ENCODE measurements at regions not wholly inside any gene's neighbourhood (a gene's known extent, or its start where the extent isn't known, plus 50 kb on each side); places are given as distances from the start of the nearest gene placed in this dataset.

DNA sequence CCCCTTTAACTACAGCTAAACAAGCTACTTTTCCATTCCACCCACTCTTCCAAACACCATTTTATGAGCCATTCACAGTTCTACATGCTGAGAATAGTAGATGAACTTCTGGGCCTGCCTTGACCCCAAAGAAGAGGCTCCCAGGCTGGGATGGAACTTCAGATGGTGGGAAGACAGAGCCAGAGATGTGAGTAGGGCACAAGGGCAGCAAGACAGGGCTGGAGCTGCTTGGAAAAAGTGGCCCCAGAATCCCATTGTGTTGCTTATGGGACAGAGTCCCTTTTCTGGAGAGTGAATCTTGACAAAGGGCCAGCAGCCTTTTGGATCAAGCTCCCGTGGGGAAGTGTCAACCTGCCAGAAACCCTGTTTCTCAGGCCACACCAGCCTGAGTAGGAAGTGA, 516.5 kb upstream of the PPP2R3A start:
- intact Hi-C loops (cut with micrococcal nuclease) (no loop called here), in situ Hi-C loops (cut with MboI; ENCODE audit: low sequenced_read_pairs) (no loop called here), dilution Hi-C loops (cut with HindIII; ENCODE audit: low sequenced_read_pairs, unreplicated experiment) (no loop called here)
- Histone ChIP-seq H2AK5ac (ENCODE audit: low read depth, low read length) (no peak overlapping the region), H3K14ac (replicated peaks; ENCODE audit: low read depth, low read length) (no peak overlapping the region), H3K27ac (ENCODE audit: insufficient read depth, low read length) (no peak overlapping the region), H4K20me1 (ENCODE audit: insufficient read depth, low read length) (no peaks in the 10 kb centered on the region), H3K4me1 (ENCODE audit: control insufficient read depth, insufficient read depth, low read length) (no peaks in the 10 kb centered on the region), H2BK120ac (ENCODE audit: low read depth, low read length) (no peak overlapping the region), H2BK15ac (ENCODE audit: low read depth, low read length) (no peak overlapping the region), H4K5ac (ENCODE audit: low read depth, low read length) (no peak overlapping the region), H3K36me3 (ENCODE audit: control insufficient read depth, insufficient read depth, low read length) (no peaks in the 10 kb centered on the region), H2BK20ac (ENCODE audit: low read depth, low read length) (no peak overlapping the region), H4K91ac (ENCODE audit: insufficient read depth, low read depth, low read length) (no peak overlapping the region), H3K27me3 (ENCODE audit: control insufficient read depth, insufficient read depth, low read length) (no peaks in the 10 kb centered on the region), H2BK5ac (ENCODE audit: low read depth, low read length, poor library complexity, severe bottlenecking) (no peak overlapping the region), H4K8ac (ENCODE audit: low read depth in 2 of 2, low read length in 2 of 2) (no peak overlapping the region), H3K18ac (ENCODE audit: low read depth, low read length) (no peak overlapping the region), H3K4me2 (ENCODE audit: low read depth, low read length) (no peak overlapping the region), H3K9ac (ENCODE audit: low read depth, low read length) (no peak overlapping the region), H3K4ac (ENCODE audit: low read depth, low read length) (no peak overlapping the region), H3K79me1 (ENCODE audit: low read depth in 1 of 2, low read length in 2 of 2) (no peaks in the 10 kb centered on the region), H3K56ac (ENCODE audit: extremely low read depth, insufficient read depth, low read length) (no peak overlapping the region), H2AK9ac (replicated peaks; ENCODE audit: low read depth, low read length, poor library complexity) (no peak overlapping the region), H3K4me3 (ENCODE audit: insufficient read depth, low read depth, low read length) (no peak overlapping the region), H3K9me1 (ENCODE audit: insufficient read depth, low read length) (no peaks in the 10 kb centered on the region), H3K9me3 (ENCODE audit: control insufficient read depth, insufficient read depth, low read length) (peaks cover 4% of the 10 kb centered on the region; the same call in 1 of the 2 replicates), H2AFZ (replicated peaks; ENCODE audit: low read length, poor library complexity) (no peak overlapping the region), H3K23ac (ENCODE audit: low read depth, low read length) (no peak overlapping the region)
- BruUV-seq (replicated peaks) = no TSS peak
- ATAC-seq (ENCODE audit: low read depth) (no peak), DNase-seq (no peak)
- TF ChIP-seq MAZ (IDR thresholded peaks at IDR 0.05; ENCODE audit: borderline replicate concordance, low read depth, low read length) (no peak), CEBPB (IDR thresholded peaks at IDR 0.05; ENCODE audit: low read depth, low read length) (no peak), CHD1 (IDR thresholded peaks at IDR 0.05; ENCODE audit: low read depth, low read length) (no peak), ELK1 (IDR thresholded peaks at IDR 0.05; ENCODE audit: borderline replicate concordance, low read depth, low read length) (no peak), RAD21 (IDR thresholded peaks at IDR 0.05; ENCODE audit: low read length) (no peak), BHLHE40 (IDR thresholded peaks at IDR 0.05; ENCODE audit: low read depth, low read length) (no peak), RCOR1 (IDR thresholded peaks at IDR 0.05; ENCODE audit: insufficient replicate concordance, low read length) (no peak), POLR2A (IDR thresholded peaks at IDR 0.05; ENCODE audit: low read depth, low read length) (no peak), MXI1 (IDR thresholded peaks at IDR 0.05; ENCODE audit: borderline replicate concordance, low read depth, low read length) (no peak), MAFK (IDR thresholded peaks at IDR 0.05; ENCODE audit: low read depth, low read length) (no peak), RFX5 (IDR thresholded peaks at IDR 0.05; ENCODE audit: low read depth, low read length) (no peak)
- TF ChIP-seq, protein P1, sequence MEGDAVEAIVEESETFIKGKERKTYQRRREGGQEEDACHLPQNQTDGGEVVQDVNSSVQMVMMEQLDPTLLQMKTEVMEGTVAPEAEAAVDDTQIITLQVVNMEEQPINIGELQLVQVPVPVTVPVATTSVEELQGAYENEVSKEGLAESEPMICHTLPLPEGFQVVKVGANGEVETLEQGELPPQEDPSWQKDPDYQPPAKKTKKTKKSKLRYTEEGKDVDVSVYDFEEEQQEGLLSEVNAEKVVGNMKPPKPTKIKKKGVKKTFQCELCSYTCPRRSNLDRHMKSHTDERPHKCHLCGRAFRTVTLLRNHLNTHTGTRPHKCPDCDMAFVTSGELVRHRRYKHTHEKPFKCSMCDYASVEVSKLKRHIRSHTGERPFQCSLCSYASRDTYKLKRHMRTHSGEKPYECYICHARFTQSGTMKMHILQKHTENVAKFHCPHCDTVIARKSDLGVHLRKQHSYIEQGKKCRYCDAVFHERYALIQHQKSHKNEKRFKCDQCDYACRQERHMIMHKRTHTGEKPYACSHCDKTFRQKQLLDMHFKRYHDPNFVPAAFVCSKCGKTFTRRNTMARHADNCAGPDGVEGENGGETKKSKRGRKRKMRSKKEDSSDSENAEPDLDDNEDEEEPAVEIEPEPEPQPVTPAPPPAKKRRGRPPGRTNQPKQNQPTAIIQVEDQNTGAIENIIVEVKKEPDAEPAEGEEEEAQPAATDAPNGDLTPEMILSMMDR (conservative IDR thresholded peaks at IDR 0.05; ENCODE audit: low read depth, low read length) = no peak
- TF ChIP-seq, protein P2, sequence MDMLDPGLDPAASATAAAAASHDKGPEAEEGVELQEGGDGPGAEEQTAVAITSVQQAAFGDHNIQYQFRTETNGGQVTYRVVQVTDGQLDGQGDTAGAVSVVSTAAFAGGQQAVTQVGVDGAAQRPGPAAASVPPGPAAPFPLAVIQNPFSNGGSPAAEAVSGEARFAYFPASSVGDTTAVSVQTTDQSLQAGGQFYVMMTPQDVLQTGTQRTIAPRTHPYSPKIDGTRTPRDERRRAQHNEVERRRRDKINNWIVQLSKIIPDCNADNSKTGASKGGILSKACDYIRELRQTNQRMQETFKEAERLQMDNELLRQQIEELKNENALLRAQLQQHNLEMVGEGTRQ (IDR thresholded peaks at IDR 0.05; ENCODE audit: low read depth, low read length) = no peak
- ChIA-PET POLR2A (ENCODE audit: unreplicated experiment) (interaction anchor here (0.6 kb wide), 1 partner anchor 623 kb away, joined by 7 read pairs; no protein-coding TSS in a partner anchor), CTCF (no interaction called here)
- no CpG with 5 or more reads among the region's 1 CpG for WGBS, 2 experiments (ENCODE audit: extremely low coverage in 2 of 2, insufficient read length in 1 of 2)
